Upper lobe of left lung (tissue), 6 donors: ENCODE measurements at regions not wholly inside any gene's neighbourhood (a gene's known extent, or its start where the extent isn't known, plus 50 kb on each side); places are given as distances from the start of the nearest gene placed in this dataset.

Experiments
- ATAC-seq, 2 donors: fragments of 200-7000 bp; cut with Tn5 transposase; one replicate each; pipeline ENCODE4 v1.9.1; 2022; ENCODE audit warnings: mild to moderate bottlenecking in 2 of 2, moderate library complexity in 2 of 2; ENCODE audit not compliant: low FRiP score in 2 of 2
- DNase-seq, 2 donors: peaks; one replicate each; pipeline ENCODE4 v3.0.0-alpha.2; 2019 to 2020
- H3K27ac ChIP-seq, 4 donors: fragments of 200-600 bp; sonication (generic); one replicate each; pipeline ENCODE4 v1.5.1; 2016 to 2019
- H3K27me3 ChIP-seq, 4 donors: fragments of 200-600 bp; sonication (generic); one replicate each; pipeline ENCODE4 v1.5.1; 2017 to 2019
- H3K36me3 ChIP-seq, 4 donors: fragments of 200-600 bp; sonication (generic); one replicate each; pipeline ENCODE4 v1.5.1; 2016 to 2019
- H3K4me1 ChIP-seq, 4 donors: fragments of 200-600 bp; sonication (generic); one replicate each; pipeline ENCODE4 v1.5.1; 2018 to 2019
- H3K4me3 ChIP-seq, 4 donors: fragments of 200-600 bp; sonication (generic); one replicate each; pipeline ENCODE4 v1.5.1; 2017 to 2019; ENCODE audit warnings: mild to moderate bottlenecking in 2 of 4, moderate library complexity in 1 of 4
- H3K9me3 ChIP-seq, 4 donors: fragments of 200-600 bp; sonication (generic); one replicate each; pipeline ENCODE4 v1.5.1; 2018 to 2019
- CTCF ChIP-seq, 6 experiments: fragments of 450-650 bp in 4 of 6; fragments of 200-600 bp in 2 of 6; sonication (generic) in 2 of 6; IDR thresholded peaks; one replicate each; pipeline ENCODE4 v1.5.1; 2016 to 2019; ENCODE audit warnings: antibody characterized with exemption in 6 of 6
- EP300 ChIP-seq, 4 donors: sonication (generic); formaldehyde crosslinking; IDR thresholded peaks; one replicate each; pipeline ENCODE4 v1.5.1; 2017; ENCODE audit warnings: antibody characterized with exemption in 4 of 4, control low read depth in 2 of 4
- POLR2A ChIP-seq, 4 donors: fragments of 450-650 bp; IDR thresholded peaks; one replicate each; pipeline ENCODE4 v1.5.1; 2016 to 2017; ENCODE audit warnings: antibody characterized with exemption in 4 of 4, mild to moderate bottlenecking in 2 of 4
- POLR2AphosphoS5 ChIP-seq, 2 donors: sonication (generic); formaldehyde crosslinking; IDR thresholded peaks; one replicate each; pipeline ENCODE4 v1.5.1; 2017; ENCODE audit warnings: antibody characterized with exemption in 2 of 2
- WGBS, 2 donors: methylation state at CpG; one replicate each; pipeline ENCODE4 v1.1.5; 2017 to 2018; 5-methylcytosine and 5-hydroxymethylcytosine counted together
- donor health status: DM: no; HTN: no; CAD: no; lungs with moderate emphysema.
- donor health status: DM: no; HTN: yes; CAD: no; lungs with severe emphysema.

- ATAC-seq (no peak), DNase-seq (no peak)
- H3K9me3 ChIP-seq, result no peaks in the 10 kb centered on the region
- H3K36me3 ChIP-seq, result no peaks in the 10 kb centered on the region
- no peaks in the 10 kb centered on the region for H3K4me1 ChIP-seq
- H3K27ac ChIP-seq, result no peak overlapping the region
- no peak overlapping the region for H3K4me3 ChIP-seq
- TF ChIP-seq POLR2A (IDR thresholded peaks at IDR 0.05), result no peak
- TF ChIP-seq POLR2AphosphoS5 (IDR thresholded peaks at IDR 0.05), result no peak
- TF ChIP-seq CTCF (IDR thresholded peaks at IDR 0.05), result no peak
- no peak for TF ChIP-seq EP300 (IDR thresholded peaks at IDR 0.05)
- H3K27me3 ChIP-seq, result no peaks in the 10 kb centered on the region
- WGBS, 2 donors, result 66 to 71% methylated on average over 5 of the region's 5 CpGs
These were observed 123.4 kb upstream of the TSPAN5 start for GRCh38 chr4:98781641-98782357.

GRCh38 chr4:98780926-98781325 is 122.5 kb upstream of the TSPAN5 start:
- H3K27ac ChIP-seq, result no peak overlapping the region
- no peak for TF ChIP-seq EP300 (IDR thresholded peaks at IDR 0.05)
- no peak for TF ChIP-seq POLR2AphosphoS5 (IDR thresholded peaks at IDR 0.05)
- TF ChIP-seq CTCF (IDR thresholded peaks at IDR 0.05), result no peak
- TF ChIP-seq POLR2A (IDR thresholded peaks at IDR 0.05), result no peak
- H3K4me1 ChIP-seq, result no peaks in the 10 kb centered on the region
- no peak overlapping the region for H3K4me3 ChIP-seq
- WGBS, 2 donors, result 65 to 90% methylated on average over 3 of the region's 3 CpGs
- no peaks in the 10 kb centered on the region for H3K9me3 ChIP-seq
- H3K27me3 ChIP-seq, result no peaks in the 10 kb centered on the region
- no peak for ATAC-seq
- DNase-seq, result no peak
- H3K36me3 ChIP-seq, result no peaks in the 10 kb centered on the region

GRCh38 chr4:98779088-98779487 is 120.7 kb upstream of the TSPAN5 start:
- Histone ChIP-seq H3K4me3 (no peak overlapping the region), H3K4me1 (no peaks in the 10 kb centered on the region), H3K27ac (no peak overlapping the region), H3K27me3 (no peaks in the 10 kb centered on the region), H3K9me3 (no peaks in the 10 kb centered on the region), H3K36me3 (no peaks in the 10 kb centered on the region)
- ATAC-seq (no peak), DNase-seq (no peak)
- 64 to 82% methylated on average over 3 of the region's 3 CpGs for WGBS, 2 donors
- TF ChIP-seq POLR2AphosphoS5 (IDR thresholded peaks at IDR 0.05), result no peak
- TF ChIP-seq CTCF (IDR thresholded peaks at IDR 0.05), result no peak

GRCh38 chr4:98778206-98778605 is 119.8 kb upstream of the TSPAN5 start:
- no peak for TF ChIP-seq EP300 (IDR thresholded peaks at IDR 0.05)
- no peak for TF ChIP-seq POLR2A (IDR thresholded peaks at IDR 0.05)
- TF ChIP-seq CTCF (IDR thresholded peaks at IDR 0.05), result no peak
- TF ChIP-seq POLR2AphosphoS5 (IDR thresholded peaks at IDR 0.05), result no peak
- Histone ChIP-seq H3K9me3 (no peaks in the 10 kb centered on the region), H3K4me3 (no peak overlapping the region), H3K27me3 (no peaks in the 10 kb centered on the region), H3K4me1 (no peaks in the 10 kb centered on the region), H3K27ac (no peak overlapping the region), H3K36me3 (no peaks in the 10 kb centered on the region)
- ATAC-seq (no peak), DNase-seq (no peak)
- WGBS, 2 donors, result 81 to 83% methylated on average over 4 of the region's 4 CpGs

- ATAC-seq (no peak), DNase-seq (no peak)
- H3K9me3 ChIP-seq, result no peaks in the 10 kb centered on the region
- WGBS, 2 donors, result 94 to 95% methylated on average over 2 of the region's 2 CpGs
- TF ChIP-seq POLR2AphosphoS5 (IDR thresholded peaks at IDR 0.05) (no peak), CTCF (IDR thresholded peaks at IDR 0.05) (no peak), EP300 (IDR thresholded peaks at IDR 0.05) (no peak), POLR2A (IDR thresholded peaks at IDR 0.05) (no peak)
- H3K27me3 ChIP-seq, result no peaks in the 10 kb centered on the region
- H3K36me3 ChIP-seq, result no peaks in the 10 kb centered on the region
- H3K27ac ChIP-seq, result no peak overlapping the region
- H3K4me1 ChIP-seq, result no peaks in the 10 kb centered on the region
- H3K4me3 ChIP-seq, result no peak overlapping the region
These were observed 117.3 kb upstream of the TSPAN5 start for GRCh38 chr4:98775672-98776071.
